Skin epidermis (tissue), 12 donors: ENCODE measurements at regions not wholly inside any gene's neighbourhood (a gene's known extent, or its start where the extent isn't known, plus 50 kb on each side); places are given as distances from the start of the nearest gene placed in this dataset.

Experiments used
- H3K27ac ChIP-seq, 21 experiments: fragments of 200-600 bp; sonication (generic) in 11 of 21; one replicate each; pipeline ENCODE4 v1.5.0; 2020; ENCODE audit warnings: mild to moderate bottlenecking in 3 of 21, inconsistent platforms in 2 of 21, moderate library complexity in 2 of 21
- H3K4me3 ChIP-seq, 7 experiments: fragments of 200-600 bp; sonication (generic) in 2 of 7; one replicate each; pipeline ENCODE4 v1.5.0; 2020; ENCODE audit warnings: inconsistent platforms in 2 of 7, mild to moderate bottlenecking in 2 of 7, moderate library complexity in 1 of 7

DNA sequence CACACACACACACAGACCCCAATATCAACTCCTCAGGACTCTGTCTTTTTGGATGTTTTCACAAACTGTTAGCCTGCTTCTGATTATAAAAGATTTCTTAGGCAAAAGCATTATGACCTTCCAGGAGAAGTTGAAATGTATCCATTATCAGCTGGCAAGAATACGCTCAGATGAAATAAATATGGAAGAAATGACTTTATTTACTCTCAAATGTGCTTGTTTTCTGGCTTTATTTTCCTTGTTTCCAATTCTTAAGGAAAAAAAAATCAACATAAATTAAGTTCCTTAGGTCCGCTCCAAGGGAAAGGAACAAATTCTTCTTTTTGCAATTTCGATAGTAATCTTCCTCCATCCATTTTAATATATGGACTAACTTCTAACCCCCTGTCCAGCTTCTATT is 175.6 kb upstream of the HCCS start:
- no peak overlapping the region for H3K4me3 ChIP-seq
- no peak overlapping the region for H3K27ac ChIP-seq

DNA sequence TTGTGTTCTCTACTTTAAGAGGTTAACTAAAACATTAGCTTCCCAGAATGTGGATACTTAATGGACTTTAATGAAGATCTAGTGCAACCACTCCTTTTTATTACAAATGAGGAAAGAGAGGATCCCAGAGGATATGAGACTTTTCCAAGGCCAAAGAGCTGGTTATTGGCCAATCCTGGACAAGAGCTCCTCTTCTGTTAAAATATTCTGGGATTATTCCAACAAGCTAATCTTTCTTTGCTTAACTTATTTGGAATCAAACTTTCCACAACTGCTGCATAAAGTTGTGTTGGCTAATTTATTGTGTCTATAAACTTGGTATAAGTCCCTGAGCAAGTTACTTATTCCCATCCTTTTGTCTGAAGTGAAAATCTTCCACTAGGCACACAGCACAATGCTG is 174.2 kb upstream of the HCCS start:
- no peak overlapping the region for H3K27ac ChIP-seq

DNA sequence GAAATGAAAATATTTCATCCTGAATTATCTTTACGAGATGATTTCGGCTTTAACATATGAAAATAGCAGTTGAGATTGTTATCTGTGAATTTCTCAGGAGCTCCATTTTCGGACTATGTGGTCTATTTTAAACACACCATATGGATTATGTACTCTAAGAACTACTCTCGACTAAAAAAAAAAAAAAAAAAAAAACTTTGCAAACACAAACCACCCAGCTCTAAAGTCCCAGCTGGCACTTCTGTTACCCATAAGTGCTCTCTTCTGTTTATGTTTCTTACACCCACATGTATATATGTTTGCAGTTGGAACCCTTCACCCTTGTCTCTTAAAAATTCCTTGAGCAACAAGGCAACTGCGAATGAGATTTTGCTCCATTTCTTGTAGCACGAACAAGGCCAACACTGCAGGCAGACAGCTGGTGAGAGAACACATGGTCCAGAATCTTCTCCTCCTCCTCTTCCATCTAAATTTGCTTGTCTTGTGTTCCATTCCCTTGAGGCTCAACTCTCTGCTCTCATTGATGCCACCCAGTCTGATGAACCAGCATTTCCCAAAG is 172.7 kb upstream of the HCCS start:
- Histone ChIP-seq H3K4me3 (no peak overlapping the region), H3K27ac (no peak overlapping the region)

More for the DNA sequence above, 174.2 kb upstream of the HCCS start:
- H3K4me3 ChIP-seq: no peak overlapping the region

DNA sequence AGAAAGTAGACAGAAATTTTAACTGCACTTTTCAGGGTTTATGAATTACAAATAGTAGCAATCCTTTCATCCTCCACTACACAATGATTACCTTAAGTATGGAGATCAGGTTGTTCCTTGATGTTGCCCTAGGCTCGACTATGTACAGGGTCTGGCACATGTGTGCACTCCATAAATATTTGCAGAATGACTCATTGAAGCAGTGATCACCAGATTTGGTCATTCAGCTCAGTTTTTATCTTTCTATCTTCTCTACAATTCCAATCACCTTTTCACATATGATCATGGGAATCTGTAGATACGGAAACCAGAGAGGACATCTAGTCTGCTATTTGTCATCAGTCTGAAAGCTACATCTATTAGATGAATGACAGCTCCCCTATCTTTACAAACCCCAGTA is 171.7 kb upstream of the HCCS start:
- Histone ChIP-seq H3K4me3 (no peak overlapping the region), H3K27ac (no peak overlapping the region)

DNA sequence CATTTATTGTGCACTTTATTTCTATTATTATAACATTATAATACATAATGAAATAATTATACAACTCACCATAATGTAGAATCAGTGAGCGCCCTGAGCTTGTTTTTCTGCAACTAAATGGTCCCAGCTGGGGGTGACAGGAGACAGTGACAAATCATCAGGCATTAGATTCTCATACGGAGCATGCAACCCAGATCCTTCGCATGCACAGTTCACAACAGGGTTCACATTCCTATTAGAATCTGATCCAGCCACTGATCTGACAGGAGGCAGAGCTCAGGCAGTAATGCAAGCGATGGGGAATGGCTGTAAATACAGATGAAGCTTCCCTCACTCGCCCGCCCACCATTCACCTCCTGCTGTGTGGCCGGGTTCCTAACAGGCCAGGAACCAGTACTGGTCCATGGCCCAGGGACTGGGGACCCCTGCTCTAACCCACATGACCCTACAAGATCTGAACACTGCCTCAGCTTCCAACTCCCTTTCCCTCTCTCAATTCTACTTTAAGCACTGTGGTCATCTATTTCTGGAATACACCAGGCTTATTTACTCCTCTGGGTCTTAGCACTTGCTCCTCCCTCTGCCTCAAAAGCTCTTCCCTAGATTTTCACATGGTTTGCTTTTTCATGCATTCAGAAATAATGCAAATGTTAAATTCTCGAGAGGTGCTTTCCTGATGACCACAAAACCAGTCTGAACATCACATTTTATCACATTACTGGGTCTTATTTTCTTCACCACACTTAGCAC is 166.8 kb upstream of the HCCS start:
- Histone ChIP-seq H3K27ac (no peak overlapping the region), H3K4me3 (no peak overlapping the region)

DNA sequence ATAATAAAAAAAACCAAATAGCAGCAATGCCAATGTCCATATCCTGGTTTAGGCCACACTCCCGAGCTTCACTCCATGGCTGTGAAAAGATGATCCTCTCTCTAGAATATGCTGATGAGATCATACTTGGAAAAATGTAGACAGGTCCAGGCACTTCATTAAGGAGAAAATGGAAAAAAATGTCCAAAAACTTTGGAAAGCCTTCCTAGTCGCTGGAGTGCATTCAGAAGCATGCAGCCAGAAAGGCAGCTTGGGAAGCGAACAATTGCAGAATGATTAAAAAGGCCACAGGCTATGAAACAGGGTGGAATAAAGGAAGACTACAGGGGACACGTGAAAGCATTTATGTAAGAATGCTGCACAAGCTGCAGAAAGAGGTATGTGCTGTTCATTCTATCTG is 165.6 kb upstream of the HCCS start:
- no peak overlapping the region for H3K4me3 ChIP-seq
- H3K27ac ChIP-seq: no peak overlapping the region

DNA sequence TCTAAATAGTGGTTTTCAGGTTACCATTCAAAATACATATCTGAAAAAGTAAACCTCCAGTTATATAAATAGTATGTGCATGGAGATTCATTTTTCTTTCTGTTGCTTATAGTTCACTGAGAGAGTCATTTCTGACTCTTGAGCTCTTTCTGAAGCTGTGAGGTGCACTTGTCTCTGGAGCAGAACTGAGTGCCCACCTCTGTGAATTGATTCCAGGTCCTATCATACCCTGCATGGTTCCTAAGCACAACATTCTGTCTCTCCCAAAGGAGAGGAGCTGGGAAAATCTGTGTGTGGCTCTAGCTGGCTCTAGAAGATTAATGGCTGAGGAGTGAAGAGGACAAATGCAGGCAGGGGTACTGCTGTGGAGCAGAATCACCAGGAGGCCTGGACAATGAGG is 161.6 kb upstream of the HCCS start:
- no peak overlapping the region for H3K27ac ChIP-seq
- no peak overlapping the region for H3K4me3 ChIP-seq

DNA sequence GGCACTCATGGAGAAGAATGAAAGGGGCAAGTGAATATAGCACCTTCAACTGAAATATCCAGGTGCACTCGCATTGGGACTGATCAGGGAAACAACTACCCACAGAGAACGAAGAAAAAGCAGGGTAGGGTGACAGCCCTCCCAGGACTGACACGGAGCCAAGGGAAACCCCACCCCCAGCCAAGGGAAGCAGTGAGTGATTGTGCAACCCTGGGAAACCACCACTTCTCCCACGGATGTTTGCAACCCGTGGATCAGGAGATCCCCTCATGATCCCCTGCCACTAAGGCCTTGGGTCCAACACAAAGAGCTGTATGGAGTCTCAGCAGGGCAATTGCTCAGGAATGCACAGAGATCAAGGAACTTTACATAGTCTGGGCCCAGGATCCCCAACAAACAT is 158.5 kb upstream of the HCCS start:
- H3K4me3 ChIP-seq: no peak overlapping the region
- H3K27ac ChIP-seq: no peak overlapping the region

DNA sequence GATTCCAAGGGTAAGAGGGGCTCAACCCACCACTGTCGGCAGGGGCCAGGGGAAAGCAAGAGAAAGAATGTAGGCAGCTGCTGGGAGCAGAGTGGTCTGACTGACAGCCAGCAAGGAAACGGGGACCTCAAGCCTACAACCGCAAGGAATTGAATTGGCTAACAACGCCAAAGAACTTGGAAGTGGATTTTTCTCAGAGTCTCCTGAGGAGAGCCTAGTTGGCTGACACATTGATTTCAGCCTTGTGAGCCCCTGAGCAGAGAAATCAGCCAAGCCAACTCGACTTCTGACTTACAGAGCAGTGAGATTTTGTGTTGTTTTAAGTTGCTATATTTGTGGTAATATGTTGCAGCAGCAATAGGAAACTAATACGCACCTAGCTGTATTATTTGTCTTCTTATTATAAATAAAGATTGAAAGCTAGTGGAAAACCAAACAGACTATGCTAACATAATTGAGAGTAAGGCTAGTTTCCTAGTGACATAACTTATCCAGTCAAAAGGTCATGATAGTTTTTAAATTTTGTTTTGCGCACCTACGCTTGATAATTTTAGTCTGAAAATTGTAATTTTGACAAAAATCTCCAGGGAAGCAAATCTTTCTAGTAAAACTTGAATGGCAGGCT is 145.8 kb upstream of the HCCS start:
- H3K27ac ChIP-seq: no peak overlapping the region
- no peak overlapping the region for H3K4me3 ChIP-seq

DNA sequence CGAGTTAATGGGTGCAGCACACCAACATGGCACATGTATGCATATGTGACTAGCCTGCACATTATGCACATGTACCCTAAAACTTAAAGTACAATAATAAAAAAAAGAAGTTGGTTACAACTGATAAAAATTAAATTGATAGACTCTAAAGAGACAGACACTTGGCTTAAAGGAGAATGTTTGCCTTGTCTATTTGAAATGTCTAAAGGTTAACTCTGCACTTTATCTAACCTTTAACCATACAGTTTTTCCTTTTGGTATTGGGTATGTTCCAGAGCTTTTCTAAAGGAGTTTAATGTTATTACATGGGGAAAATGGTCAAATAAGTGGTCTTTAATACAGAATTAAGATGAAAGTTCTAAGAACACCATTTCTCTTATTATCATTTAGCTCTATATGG is 145.1 kb upstream of the HCCS start:
- H3K27ac ChIP-seq: no peak overlapping the region

DNA sequence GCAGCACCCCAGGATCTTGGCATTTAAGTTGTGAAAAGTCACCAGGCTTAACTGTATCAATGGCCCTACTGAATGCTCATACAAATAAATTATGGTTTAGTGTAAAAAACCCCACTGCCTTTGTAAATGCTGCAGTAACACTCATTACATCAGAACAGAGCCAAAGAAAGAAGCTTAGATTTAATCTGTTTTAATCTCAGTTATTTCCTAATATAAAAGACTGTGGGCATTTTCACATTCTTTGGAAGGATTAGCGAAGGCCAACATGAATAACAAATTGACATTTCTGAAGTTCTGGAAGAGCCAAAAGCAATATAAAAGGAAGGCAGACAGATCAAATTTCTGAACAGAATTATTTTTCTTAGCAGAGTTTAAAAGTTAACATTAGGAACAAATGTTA is 140.0 kb upstream of the HCCS start:
- Histone ChIP-seq H3K4me3 (no peak overlapping the region), H3K27ac (no peak overlapping the region)

More for the DNA sequence above, 145.1 kb upstream of the HCCS start:
- no peak overlapping the region for H3K4me3 ChIP-seq

DNA sequence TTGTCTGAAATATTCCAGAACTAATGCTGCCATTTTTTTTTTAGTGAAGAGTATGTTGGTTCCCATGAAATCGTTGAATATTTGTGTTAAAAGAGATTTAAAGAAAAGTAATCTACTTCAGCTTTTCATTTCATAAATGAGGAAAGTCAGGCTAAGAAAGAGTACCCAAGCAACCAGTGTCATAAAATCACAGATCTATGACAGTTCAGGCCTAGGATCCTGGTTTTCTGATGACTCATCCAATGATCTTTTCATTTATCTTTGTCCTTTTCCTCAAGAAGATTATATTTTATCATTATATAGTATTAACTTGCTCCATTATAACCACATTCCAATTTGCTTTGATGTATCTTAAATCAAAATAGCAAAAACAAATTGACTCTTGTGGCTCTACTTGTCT is 139.4 kb upstream of the HCCS start:
- H3K4me3 ChIP-seq: no peak overlapping the region

DNA sequence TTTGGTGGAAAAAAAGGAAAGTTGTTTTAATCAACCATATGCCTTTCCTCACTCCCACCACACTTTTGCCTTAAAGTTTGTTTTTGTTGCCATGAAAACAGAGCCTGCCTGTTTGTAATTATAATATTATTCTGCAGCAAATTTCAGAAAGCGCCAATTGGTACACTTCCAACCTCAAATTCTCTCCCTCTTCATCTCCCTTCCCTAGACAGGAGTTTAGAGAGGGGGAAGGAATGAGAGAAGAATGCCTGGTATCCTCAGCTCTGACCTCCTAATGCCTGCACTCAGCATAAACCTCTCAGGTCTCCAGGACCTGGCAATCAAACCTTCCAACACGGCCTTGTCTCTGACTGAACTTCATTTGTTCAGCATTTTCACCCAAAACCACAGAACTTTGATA is 138.4 kb upstream of the HCCS start:
- Histone ChIP-seq H3K4me3 (no peak overlapping the region), H3K27ac (no peak overlapping the region)

More for the DNA sequence above, 139.4 kb upstream of the HCCS start:
- no peak overlapping the region for H3K27ac ChIP-seq

DNA sequence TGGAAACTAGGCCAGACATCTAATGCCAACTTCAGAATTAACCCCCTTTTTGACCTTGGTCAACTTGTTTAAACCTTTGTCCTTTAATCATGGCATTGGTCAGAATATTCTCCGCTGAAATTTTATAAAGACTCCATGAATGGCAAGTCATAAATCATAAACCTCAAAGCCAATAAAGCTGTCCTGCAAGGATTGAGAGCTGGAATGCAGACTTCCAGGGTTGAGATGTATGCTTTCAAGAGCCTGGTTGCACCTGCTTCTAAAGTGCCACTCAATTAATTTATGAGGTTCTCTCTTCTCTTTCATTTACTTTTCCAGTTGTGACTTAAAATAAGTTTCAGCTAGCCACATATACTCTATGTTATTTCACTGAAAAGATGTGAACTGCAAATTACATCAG is 136.2 kb upstream of the HCCS start:
- no peak overlapping the region for H3K27ac ChIP-seq
- no peak overlapping the region for H3K4me3 ChIP-seq

DNA sequence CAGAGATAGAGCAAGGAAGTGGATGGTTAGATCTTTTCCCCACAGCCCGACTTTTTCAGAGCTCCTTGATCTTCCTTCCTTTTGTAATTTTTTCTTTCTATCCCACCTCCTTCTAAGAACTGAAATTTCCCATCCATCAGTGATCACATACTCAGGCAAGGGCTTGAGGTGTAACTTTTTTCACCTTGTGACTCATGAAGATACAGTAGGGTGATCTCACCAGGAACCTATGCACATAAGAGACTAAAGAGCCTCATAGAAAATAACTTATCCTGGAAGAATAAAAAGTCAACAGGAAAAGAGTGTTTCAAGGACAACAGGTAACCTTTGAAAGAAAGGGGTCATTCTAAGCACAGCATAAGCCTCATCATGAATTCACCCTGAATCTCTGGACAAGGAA is 131.2 kb upstream of the HCCS start:
- no peak overlapping the region for H3K27ac ChIP-seq
- no peak overlapping the region for H3K4me3 ChIP-seq

DNA sequence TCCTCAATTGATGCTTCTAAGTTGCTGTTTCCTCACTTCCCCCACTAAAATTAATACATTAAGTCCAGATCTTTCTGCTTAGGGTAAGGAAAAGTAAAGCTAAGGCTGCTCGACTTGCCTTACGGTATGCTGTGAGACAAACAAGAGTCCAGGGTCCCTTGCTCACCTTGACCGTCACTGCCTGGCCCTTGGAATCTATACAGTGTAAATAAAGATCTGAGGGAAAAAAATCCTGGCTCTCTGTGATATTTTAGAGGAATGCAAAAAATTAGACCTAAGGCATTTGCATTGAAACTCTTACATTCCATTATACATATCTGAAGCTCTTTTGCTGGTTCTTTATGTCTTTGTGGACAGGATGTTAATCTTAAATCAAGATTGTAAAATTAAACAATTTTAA is 129.6 kb upstream of the HCCS start:
- Histone ChIP-seq H3K27ac (no peak overlapping the region), H3K4me3 (no peak overlapping the region)

DNA sequence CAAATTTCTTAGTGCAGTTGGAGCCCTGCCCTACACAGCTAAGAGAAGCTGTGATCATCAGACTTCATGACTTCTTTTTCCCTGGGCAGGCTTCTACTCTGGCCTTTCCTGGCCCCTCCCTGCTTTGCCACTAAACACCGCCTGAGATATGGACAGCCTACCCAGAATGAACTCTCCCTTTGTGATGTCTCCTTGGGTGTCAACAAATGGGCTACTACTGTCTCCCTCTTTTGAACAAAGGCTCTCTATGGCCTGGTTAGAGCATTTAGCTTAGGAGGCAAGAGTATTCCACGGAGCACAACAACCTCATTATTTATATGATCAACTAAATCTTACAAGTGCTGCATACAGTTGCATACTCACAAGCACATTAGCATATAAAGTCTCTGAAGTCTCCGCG is 127.6 kb upstream of the HCCS start:
- no peak overlapping the region for H3K4me3 ChIP-seq
- H3K27ac ChIP-seq: no peak overlapping the region

DNA sequence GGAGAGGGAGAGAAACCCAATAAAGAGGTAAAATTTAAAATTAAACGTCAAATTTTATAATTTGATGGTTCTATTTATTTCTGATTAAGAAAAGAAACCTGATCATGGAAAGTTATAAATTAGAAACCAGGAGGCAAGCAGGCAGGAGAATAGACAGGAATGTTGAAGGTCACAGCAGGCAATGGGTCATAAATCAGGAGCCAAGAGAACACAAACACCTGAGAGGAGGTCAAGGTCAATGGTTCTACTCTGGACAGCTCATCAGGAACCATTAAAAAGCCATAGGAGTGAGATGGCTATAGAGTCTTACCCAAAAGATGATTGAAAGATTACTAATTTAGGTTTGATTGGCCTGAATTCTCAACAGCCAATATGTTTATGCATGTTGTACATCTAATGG is 126.9 kb upstream of the HCCS start:
- Histone ChIP-seq H3K27ac (no peak overlapping the region), H3K4me3 (no peak overlapping the region)

DNA sequence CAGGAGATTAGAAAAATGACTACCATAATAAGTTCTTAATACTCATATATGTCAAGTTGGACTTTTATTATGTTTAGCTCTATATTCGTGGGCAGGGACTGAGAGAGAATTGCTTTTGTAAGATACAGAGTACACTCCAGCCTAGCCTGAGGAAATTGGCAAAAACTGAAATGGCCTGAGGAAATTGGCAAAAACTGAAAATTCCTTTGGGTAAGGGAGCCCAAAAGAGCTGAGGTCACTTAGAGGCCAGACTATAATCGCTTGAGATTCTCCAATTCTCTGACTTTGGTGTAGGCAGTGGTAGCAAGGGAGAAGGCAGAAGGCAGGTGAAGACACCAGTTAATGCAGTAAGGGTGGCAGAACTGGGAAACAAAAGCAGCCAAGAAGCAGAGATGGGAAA is 124.5 kb upstream of the HCCS start:
- Histone ChIP-seq H3K4me3 (no peak overlapping the region), H3K27ac (no peak overlapping the region)

DNA sequence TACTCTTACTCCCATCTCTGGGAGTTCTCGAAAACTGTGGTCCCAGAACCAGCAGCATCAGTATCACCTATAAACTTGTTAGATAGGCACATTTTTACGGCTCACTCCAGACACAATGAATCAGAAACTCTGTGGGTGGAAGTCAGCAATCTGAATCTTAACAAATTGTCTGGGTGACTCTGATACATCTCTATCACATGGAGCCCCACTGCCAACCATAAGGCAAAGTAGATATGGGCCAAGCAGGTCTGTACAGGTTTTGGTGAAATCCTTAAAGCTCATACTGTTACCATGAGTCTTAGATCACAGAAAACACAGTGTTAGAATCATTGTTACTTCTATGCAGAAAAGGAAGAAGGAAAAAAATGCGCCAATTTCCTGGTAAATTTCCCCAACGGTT is 122.5 kb upstream of the HCCS start:
- Histone ChIP-seq H3K27ac (no peak overlapping the region), H3K4me3 (no peak overlapping the region)

DNA sequence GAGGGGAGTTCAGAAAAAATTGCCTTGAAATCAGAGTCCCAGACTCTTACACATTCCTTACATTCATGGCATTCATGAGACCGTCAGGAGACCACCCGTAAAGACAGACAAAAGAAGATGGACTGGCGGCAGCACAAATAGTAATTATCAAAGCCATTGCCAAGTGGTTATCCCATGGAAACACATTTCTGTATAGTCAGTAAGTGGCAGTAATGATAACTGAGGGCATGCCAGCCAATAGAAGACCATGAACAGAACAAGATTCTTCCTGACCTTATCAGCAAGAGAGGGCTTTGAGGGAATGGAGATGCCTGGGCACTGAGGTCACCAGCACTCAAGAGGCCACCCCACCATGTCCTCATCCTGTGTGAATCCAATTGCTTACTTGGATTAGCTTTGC is 121.7 kb upstream of the HCCS start:
- H3K27ac ChIP-seq: no peak overlapping the region
- H3K4me3 ChIP-seq: no peak overlapping the region

DNA sequence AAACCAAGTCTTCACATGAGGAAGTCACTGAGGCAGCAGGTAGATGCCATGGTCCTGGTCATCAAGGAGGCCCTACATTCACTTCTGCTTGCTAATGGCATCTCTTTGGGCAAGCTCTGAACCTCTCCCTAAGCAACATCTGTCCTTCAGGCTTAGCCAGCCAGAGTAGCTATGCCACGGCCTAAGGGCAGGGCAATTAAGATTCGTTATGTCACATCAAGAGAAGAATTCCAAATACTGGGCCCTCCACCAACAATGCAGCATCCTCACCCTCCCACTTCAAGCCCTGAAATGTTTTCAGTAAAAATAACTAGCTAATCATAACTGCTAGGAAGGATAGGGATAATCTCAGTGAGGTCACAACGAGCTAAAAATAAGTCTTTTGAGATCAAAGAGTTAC is 120.7 kb upstream of the HCCS start:
- no peak overlapping the region for H3K4me3 ChIP-seq
- H3K27ac ChIP-seq: no peak overlapping the region
